ENCODE measurements at regions not wholly inside any gene's neighbourhood (a gene's known extent, or its start where the extent isn't known, plus 50 kb on each side); places are given as distances from the start of the nearest gene placed in this dataset.

DNA sequence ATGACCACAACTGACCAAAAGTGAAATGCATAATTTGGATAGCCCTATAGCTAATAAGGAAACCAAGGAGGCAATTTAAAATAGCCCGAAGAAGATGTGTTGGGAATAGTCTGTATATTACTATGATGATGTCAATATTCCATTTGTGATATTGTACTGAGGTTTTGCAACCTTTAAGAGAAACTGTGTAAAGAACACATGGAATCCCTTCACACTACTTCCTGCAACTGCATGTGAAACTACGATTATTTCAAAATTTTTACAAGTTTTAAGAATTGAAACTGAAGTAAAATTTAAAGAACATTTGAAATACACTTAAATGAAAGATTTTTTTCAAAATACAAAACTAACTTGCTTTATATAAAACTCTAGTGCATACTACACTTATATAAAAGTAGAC, 504.3 kb upstream of the ID2 start:
- no peak for TF ChIP-seq EZH2 (IDR thresholded peaks at IDR 0.05; ENCODE audit: borderline replicate concordance, low read depth, low read length)
- no peak for TF ChIP-seq ZNF780A (CRISPR knock-in tag; IDR thresholded peaks at IDR 0.05)
- TF ChIP-seq TARDBP (IDR thresholded peaks at IDR 0.05) = no peak
- TF ChIP-seq, protein P1, sequence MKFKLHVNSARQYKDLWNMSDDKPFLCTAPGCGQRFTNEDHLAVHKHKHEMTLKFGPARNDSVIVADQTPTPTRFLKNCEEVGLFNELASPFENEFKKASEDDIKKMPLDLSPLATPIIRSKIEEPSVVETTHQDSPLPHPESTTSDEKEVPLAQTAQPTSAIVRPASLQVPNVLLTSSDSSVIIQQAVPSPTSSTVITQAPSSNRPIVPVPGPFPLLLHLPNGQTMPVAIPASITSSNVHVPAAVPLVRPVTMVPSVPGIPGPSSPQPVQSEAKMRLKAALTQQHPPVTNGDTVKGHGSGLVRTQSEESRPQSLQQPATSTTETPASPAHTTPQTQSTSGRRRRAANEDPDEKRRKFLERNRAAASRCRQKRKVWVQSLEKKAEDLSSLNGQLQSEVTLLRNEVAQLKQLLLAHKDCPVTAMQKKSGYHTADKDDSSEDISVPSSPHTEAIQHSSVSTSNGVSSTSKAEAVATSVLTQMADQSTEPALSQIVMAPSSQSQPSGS (CRISPR knock-in tag; IDR thresholded peaks at IDR 0.05) = no peak
- TF ChIP-seq ESRRA (IDR thresholded peaks at IDR 0.05; ENCODE audit: borderline replicate concordance, low read depth) = no peak

All from K562 (cell line).